ENCODE measurements at regions not wholly inside any gene's neighbourhood (a gene's known extent, or its start where the extent isn't known, plus 50 kb on each side); places are given as distances from the start of the nearest gene placed in this dataset.

DNA sequence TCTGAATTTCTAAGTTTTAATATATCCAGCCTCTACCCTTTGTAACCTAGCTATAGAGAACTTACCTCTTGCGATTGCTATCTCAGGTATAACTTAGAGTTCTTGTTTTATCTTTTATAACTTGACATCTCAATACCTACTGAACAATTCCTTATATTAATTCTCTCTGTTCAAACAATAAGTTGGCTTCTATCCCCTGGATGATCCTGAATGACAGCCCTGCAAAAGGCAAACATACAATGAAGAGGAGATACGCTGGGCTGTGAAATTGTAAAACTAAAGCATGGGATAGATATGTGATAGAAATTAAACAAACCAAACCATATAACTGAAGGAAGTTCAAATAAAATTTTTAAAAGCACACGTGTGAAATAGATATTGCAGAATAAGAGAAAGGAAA is 513.6 kb upstream of the PTCHD4 start:
- Histone ChIP-seq H3K4me3 (ENCODE audit: low read depth, low read length) (no peak overlapping the region), H3K27me3 (ENCODE audit: control insufficient read depth, insufficient read depth, low read length) (no peaks in the 10 kb centered on the region), H3K9me3 (ENCODE audit: control insufficient read depth, insufficient read depth, low read length) (no peaks in the 10 kb centered on the region), H3K27ac (ENCODE audit: low read depth, low read length) (no peak overlapping the region)
- DNase-seq (ENCODE audit: low read depth, low spot score): no peak
- TF ChIP-seq, protein P1, sequence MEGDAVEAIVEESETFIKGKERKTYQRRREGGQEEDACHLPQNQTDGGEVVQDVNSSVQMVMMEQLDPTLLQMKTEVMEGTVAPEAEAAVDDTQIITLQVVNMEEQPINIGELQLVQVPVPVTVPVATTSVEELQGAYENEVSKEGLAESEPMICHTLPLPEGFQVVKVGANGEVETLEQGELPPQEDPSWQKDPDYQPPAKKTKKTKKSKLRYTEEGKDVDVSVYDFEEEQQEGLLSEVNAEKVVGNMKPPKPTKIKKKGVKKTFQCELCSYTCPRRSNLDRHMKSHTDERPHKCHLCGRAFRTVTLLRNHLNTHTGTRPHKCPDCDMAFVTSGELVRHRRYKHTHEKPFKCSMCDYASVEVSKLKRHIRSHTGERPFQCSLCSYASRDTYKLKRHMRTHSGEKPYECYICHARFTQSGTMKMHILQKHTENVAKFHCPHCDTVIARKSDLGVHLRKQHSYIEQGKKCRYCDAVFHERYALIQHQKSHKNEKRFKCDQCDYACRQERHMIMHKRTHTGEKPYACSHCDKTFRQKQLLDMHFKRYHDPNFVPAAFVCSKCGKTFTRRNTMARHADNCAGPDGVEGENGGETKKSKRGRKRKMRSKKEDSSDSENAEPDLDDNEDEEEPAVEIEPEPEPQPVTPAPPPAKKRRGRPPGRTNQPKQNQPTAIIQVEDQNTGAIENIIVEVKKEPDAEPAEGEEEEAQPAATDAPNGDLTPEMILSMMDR (IDR thresholded peaks at IDR 0.05; ENCODE audit: low read depth, low read length): no peak
- POLR2A ChIA-PET: no interaction called here
- CTCF ChIA-PET: no interaction called here

GRCh38 chr6:48619771-48620170 is 508.8 kb upstream of the PTCHD4 start:
- no peak overlapping the region for H3K4me3 ChIP-seq (ENCODE audit: low read depth, low read length)
- no peak overlapping the region for H3K27ac ChIP-seq (ENCODE audit: low read depth, low read length)
- no peaks in the 10 kb centered on the region for H3K27me3 ChIP-seq (ENCODE audit: control insufficient read depth, insufficient read depth, low read length)
- TF ChIP-seq, protein P1 (IDR thresholded peaks at IDR 0.05; ENCODE audit: low read depth, low read length): no peak
- no peak for DNase-seq (ENCODE audit: low read depth, low spot score)
- CTCF ChIA-PET: interaction anchor here (0.7 kb wide), 1 partner anchor 392 kb away, joined by 8 read pairs; no protein-coding TSS in a partner anchor
- POLR2A ChIA-PET: no interaction called here
- H3K9me3 ChIP-seq (ENCODE audit: control insufficient read depth, insufficient read depth, low read length): no peaks in the 10 kb centered on the region

DNA sequence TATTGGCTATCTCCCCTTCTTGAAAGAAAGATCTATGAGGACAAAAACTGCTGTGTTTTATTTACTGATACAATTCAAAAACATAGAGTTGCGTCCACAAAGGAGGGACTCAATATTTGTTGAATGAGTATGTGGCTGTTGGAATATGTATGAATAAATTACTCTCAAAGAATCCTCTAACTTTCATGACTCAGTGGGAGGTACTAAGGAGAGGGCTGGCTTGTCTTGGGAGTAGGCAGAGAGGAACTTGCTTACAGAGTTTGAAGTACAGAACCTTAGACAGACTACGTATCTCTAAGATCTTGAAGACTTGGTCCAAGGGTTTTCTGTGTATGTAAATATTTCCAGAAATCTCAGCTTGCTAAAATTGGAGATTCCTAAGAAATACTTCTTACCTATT is 504.0 kb upstream of the PTCHD4 start:
- H3K27me3 ChIP-seq (ENCODE audit: control insufficient read depth, insufficient read depth, low read length): no peaks in the 10 kb centered on the region
- DNase-seq (ENCODE audit: low read depth, low spot score): peak; percentile 3
- no peak overlapping the region for H3K4me3 ChIP-seq (ENCODE audit: low read depth, low read length)
- TF ChIP-seq, protein P1 (IDR thresholded peaks at IDR 0.05; ENCODE audit: low read depth, low read length): no peak
- no peaks in the 10 kb centered on the region for H3K9me3 ChIP-seq (ENCODE audit: control insufficient read depth, insufficient read depth, low read length)
- ChIA-PET POLR2A (no interaction called here), CTCF (no interaction called here)
- H3K27ac ChIP-seq (ENCODE audit: low read depth, low read length): no peak overlapping the region

GRCh38 chr6:48614326-48614725 is 503.3 kb upstream of the PTCHD4 start:
- TF ChIP-seq, protein P1 (IDR thresholded peaks at IDR 0.05; ENCODE audit: low read depth, low read length): no peak
- ChIA-PET CTCF (no interaction called here), POLR2A (no interaction called here)
- Histone ChIP-seq H3K27me3 (ENCODE audit: control insufficient read depth, insufficient read depth, low read length) (no peaks in the 10 kb centered on the region), H3K4me3 (ENCODE audit: low read depth, low read length) (no peak overlapping the region), H3K9me3 (ENCODE audit: control insufficient read depth, insufficient read depth, low read length) (no peaks in the 10 kb centered on the region), H3K27ac (ENCODE audit: low read depth, low read length) (no peak overlapping the region)
- no peak for DNase-seq (ENCODE audit: low read depth, low spot score)

DNA sequence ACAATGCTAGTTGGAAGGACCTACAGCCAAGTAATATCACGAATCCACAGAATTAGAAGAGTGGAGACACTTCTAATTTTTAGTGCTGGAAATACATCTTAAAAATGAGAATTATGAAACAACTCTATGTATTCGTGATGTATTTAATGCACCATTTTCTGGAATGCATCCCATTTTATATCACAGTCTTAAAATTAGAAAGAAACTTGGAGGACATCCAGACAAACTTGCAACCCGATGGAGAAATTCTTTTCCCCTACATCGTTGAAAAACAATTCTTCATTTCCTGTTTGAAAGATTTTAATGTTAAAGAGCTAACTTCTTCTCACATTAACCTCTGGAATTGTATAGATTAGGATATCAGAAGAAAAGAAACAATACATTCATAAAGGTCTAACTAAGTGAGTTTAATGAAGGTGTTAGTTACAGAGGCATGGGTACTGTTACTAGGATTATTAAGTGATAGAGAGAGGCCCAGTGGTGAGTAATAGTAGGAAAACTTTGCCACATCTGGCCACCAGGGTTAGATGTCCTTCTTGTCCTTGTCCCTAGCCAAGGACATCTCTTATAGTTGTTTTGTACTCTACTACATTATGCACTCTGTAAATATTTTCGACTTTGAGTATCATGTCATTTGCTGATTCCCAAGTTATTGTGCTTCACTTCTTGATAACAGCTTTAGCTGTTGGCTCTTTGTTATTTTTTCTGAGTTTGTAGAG is 502.4 kb upstream of the PTCHD4 start:
- DNase-seq (ENCODE audit: low read depth, low spot score): no peak
- TF ChIP-seq, protein P1 (IDR thresholded peaks at IDR 0.05; ENCODE audit: low read depth, low read length): no peak
- CTCF ChIA-PET: no interaction called here

More for the DNA sequence above, 502.4 kb upstream of the PTCHD4 start:
- Histone ChIP-seq H3K9me3 (ENCODE audit: control insufficient read depth, insufficient read depth, low read length) (no peaks in the 10 kb centered on the region), H3K27me3 (ENCODE audit: control insufficient read depth, insufficient read depth, low read length) (no peaks in the 10 kb centered on the region), H3K27ac (ENCODE audit: low read depth, low read length) (no peak overlapping the region), H3K4me3 (ENCODE audit: low read depth, low read length) (no peak overlapping the region)
- POLR2A ChIA-PET: no interaction called here
